Endothelial cell of umbilical vein (primary cell): ENCODE measurements at regions not wholly inside any gene's neighbourhood (a gene's known extent, or its start where the extent isn't known, plus 50 kb on each side); places are given as distances from the start of the nearest gene placed in this dataset.

Source experiments
- BruUV-seq: library from RNA; stranded (reverse); fragments of 400-500 nt; replicated peaks from 2 replicates; lab custom pipeline; 2021; lab: Mats Ljungman, UMichigan
- CTCF ChIA-PET: fragments of 300-600, 350-600 bp; sonication (Branson Sonifier 250); formaldehyde crosslinking; loops from one replicate; lab custom pipeline; 2021; ENCODE audit warnings: antibody characterized with exemption, inconsistent platforms; lab: Charles Lee
- POLR2A ChIA-PET: fragments of 300-600, 350-600 bp; sonication (Branson Sonifier 250); formaldehyde crosslinking; loops from one replicate; lab custom pipeline; 2021; ENCODE audit warnings: antibody characterized with exemption, inconsistent platforms; lab: Charles Lee
- DNase-seq: peaks from one replicate; pipeline ENCODE4 v3.0.0-alpha.2; 2011; ENCODE audit warnings: low read depth, low spot score
- FAIRE-seq: peaks from 2 replicates; lab custom pipeline; 2011; peaks lifted over from hg19 to GRCh38; lab: Jason Lieb, UNC
- H2AFZ ChIP-seq: 2 replicates; pipeline ENCODE4 v1.6.0; 2012; ENCODE audit warnings: low read depth, low read length, control low read depth, inconsistent platforms
- H3K27ac ChIP-seq: 2 replicates; pipeline ENCODE4 v1.5.1; 2011; ENCODE audit warnings: low read depth, mild to moderate bottlenecking, control low read depth, low read length, moderate library complexity; ENCODE audit not compliant: insufficient read depth
- H3K27me3 ChIP-seq, 2 experiments: 2 replicates each; pipeline versions ENCODE4 v1.6.0 to v1.6.1; 2011; ENCODE audit warnings: low read length in 2 of 2, mixed read lengths in 1 of 2; ENCODE audit not compliant: control insufficient read depth in 2 of 2, insufficient read depth in 2 of 2
- H3K36me3 ChIP-seq, 2 experiments: 2 replicates in 1 of 2; 3 replicates in 1 of 2; pipeline ENCODE4 v1.5.1; 2011; ENCODE audit warnings: low read length in 2 of 2, mild to moderate bottlenecking in 1 of 2, moderate library complexity in 1 of 2; ENCODE audit not compliant: control insufficient read depth in 2 of 2, insufficient read depth in 2 of 2; ENCODE audit errors: extremely low read depth in 1 of 2
- H3K4me1 ChIP-seq: 3 replicates; pipeline ENCODE4 v1.5.1; 2011; ENCODE audit warnings: mild to moderate bottlenecking, low read length; ENCODE audit not compliant: control insufficient read depth, insufficient read depth; ENCODE audit errors: extremely low read depth
- H3K4me2 ChIP-seq: 2 replicates; pipeline ENCODE4 v1.6.1; 2011; ENCODE audit warnings: low read length, control low read depth, mixed read lengths; ENCODE audit not compliant: insufficient read depth
- H3K4me3 ChIP-seq, 3 experiments: fragments of 200-600 bp in 1 of 3; sonication (generic), shearing (Covaris generic) in 1 of 3; replicated peaks in 1 of 3; 2 replicates each; pipeline ENCODE4 v1.5.1; 2011 to 2016; ENCODE audit warnings: control low read depth in 3 of 3, low read length in 3 of 3, mild to moderate bottlenecking in 2 of 3, inconsistent platforms in 1 of 3, low read depth in 1 of 3, moderate library complexity in 1 of 3; ENCODE audit not compliant: insufficient read depth in 1 of 3
- H3K79me2 ChIP-seq: 2 replicates; pipeline ENCODE4 v1.6.0; 2012; ENCODE audit warnings: low read length, inconsistent platforms; ENCODE audit not compliant: control insufficient read depth, insufficient read depth
- H3K9ac ChIP-seq: replicated peaks from 2 replicates; pipeline ENCODE3; 2011; ENCODE audit warnings: low read length, control low read depth; ENCODE audit not compliant: insufficient read depth; ENCODE audit errors: extremely low read depth
- H3K9me1 ChIP-seq: replicated peaks from 3 replicates; pipeline ENCODE4 v1.6.0; 2011; ENCODE audit warnings: mild to moderate bottlenecking, low read length; ENCODE audit not compliant: control insufficient read depth, insufficient read depth; ENCODE audit errors: extremely low read depth
- H3K9me3 ChIP-seq: replicated peaks from 2 replicates; pipeline ENCODE4 v1.5.1; 2012; ENCODE audit warnings: low read length, inconsistent platforms; ENCODE audit not compliant: control insufficient read depth, insufficient read depth
- H4K20me1 ChIP-seq: replicated peaks from 2 replicates; pipeline ENCODE3; 2011; ENCODE audit warnings: mild to moderate bottlenecking, low read length; ENCODE audit not compliant: control insufficient read depth, insufficient read depth; ENCODE audit errors: extremely low read depth
- EZH2 ChIP-seq: IDR thresholded peaks from 2 replicates; pipeline ENCODE4 v1.6.1; 2012; ENCODE audit warnings: borderline replicate concordance, low read depth, mild to moderate bottlenecking, moderate library complexity, low read length, inconsistent platforms; ENCODE audit not compliant: severe bottlenecking
- FOS ChIP-seq: IDR thresholded peaks from 2 replicates; pipeline ENCODE4 v1.6.1; 2011; ENCODE audit warnings: mild to moderate bottlenecking, low read length, moderate library complexity, borderline replicate concordance; ENCODE audit not compliant: insufficient read depth
- GATA2 ChIP-seq: IDR thresholded peaks from 2 replicates; pipeline ENCODE4 v1.7.0; 2011; ENCODE audit warnings: low read depth, mild to moderate bottlenecking, moderate library complexity, mixed read lengths, low read length; ENCODE audit not compliant: insufficient read length, insufficient read depth
- JUN ChIP-seq: IDR thresholded peaks from 2 replicates; pipeline ENCODE4 v1.6.1; 2011; ENCODE audit warnings: borderline replicate concordance, low read depth; ENCODE audit not compliant: insufficient read length, insufficient read depth
- MYC ChIP-seq: IDR thresholded peaks from one replicate; pipeline ENCODE4 v1.6.1; 2011; ENCODE audit warnings: mild to moderate bottlenecking, low read depth, low read length
- POLR2A ChIP-seq: IDR thresholded peaks from 2 replicates; pipeline ENCODE4 v1.6.1; 2012; ENCODE audit warnings: low read depth, mild to moderate bottlenecking, control low read depth, low read length
- POLR2AphosphoS5 ChIP-seq: IDR thresholded peaks from 2 replicates; pipeline ENCODE4 v1.6.1; 2012; ENCODE audit warnings: low read depth, mild to moderate bottlenecking, control low read depth, low read length, moderate library complexity; ENCODE audit not compliant: insufficient read depth
- dilution Hi-C: fragments of 300-500 bp; cut with MboI; formaldehyde crosslinking; loops from one replicate; pipeline ENCODE4 v1.15.0; 2019; ENCODE audit warnings: low sequenced_read_pairs; ENCODE audit not compliant: extremely low pct_ligation_motif_present
- intact Hi-C: fragments of 100-400 bp; cut with micrococcal nuclease; formaldehyde crosslinking; loops from one replicate; pipeline ENCODE4 v1.10.0; 2022
- TF ChIP-seq, protein P1 (sequence below): IDR thresholded peaks from 2 replicates; pipeline ENCODE4 v1.6.1; 2011; ENCODE audit not compliant: insufficient read depth, insufficient read length
- TF ChIP-seq, protein P2 (sequence below), 2 donors: IDR thresholded peaks; 1 replicate in 1 of 2; 2 replicates in 1 of 2; pipeline ENCODE4 v1.5.1; 2011; ENCODE audit warnings: low read length in 2 of 2, mild to moderate bottlenecking in 2 of 2, moderate library complexity in 2 of 2, control low read depth in 1 of 2, inconsistent platforms in 1 of 2, low read depth in 1 of 2; ENCODE audit not compliant: insufficient read depth in 1 of 2; ENCODE audit errors: extremely low read depth in 1 of 2

DNA sequence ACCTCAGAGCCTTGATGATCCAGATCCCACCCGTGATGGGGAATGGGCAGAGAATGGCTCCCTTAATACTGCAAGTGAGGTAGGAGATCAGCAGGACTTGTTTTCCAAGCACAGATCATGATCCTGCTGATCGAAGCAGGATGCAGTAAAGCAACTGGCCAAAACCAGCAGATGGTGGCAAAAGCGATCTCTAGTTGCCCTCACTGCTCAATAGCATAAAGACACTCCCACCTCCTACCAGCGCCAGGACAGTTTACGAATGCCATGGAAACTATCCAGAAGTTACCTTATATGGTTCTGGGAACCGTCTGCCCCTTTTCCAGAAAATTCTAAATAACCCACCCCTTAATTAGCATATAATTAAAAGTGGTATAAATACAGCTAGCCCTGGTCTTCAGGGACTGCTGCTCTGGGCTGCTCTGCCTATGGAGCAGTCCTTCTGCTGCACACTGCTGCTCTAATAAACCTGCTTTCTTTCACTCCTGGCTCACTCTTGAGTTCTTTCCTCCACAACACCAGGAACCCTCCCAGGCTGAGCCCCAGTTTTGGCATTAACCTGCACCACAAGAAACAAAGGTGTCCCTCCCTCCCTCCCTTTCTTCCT, 415.8 kb downstream of the PREX1 start:
- FAIRE-seq (no peak), DNase-seq (no peak)
- H3K36me3 ChIP-seq, result no peaks in the 10 kb centered on the region
- H2AFZ ChIP-seq, result no peak overlapping the region
- dilution Hi-C loops (no loop called here), intact Hi-C loops (no loop called here)
- no peak overlapping the region for H3K9ac ChIP-seq
- ChIA-PET CTCF (no interaction called here), POLR2A (no interaction called here)
- H3K79me2 ChIP-seq, result no peaks in the 10 kb centered on the region
- TF ChIP-seq POLR2AphosphoS5 (no peak), MYC (no peak), JUN (no peak), POLR2A (no peak), GATA2 (no peak), FOS (no peak), EZH2 (no peak)
- TF ChIP-seq, protein P1, sequence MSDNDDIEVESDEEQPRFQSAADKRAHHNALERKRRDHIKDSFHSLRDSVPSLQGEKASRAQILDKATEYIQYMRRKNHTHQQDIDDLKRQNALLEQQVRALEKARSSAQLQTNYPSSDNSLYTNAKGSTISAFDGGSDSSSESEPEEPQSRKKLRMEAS, result no peak
- TF ChIP-seq, protein P2, sequence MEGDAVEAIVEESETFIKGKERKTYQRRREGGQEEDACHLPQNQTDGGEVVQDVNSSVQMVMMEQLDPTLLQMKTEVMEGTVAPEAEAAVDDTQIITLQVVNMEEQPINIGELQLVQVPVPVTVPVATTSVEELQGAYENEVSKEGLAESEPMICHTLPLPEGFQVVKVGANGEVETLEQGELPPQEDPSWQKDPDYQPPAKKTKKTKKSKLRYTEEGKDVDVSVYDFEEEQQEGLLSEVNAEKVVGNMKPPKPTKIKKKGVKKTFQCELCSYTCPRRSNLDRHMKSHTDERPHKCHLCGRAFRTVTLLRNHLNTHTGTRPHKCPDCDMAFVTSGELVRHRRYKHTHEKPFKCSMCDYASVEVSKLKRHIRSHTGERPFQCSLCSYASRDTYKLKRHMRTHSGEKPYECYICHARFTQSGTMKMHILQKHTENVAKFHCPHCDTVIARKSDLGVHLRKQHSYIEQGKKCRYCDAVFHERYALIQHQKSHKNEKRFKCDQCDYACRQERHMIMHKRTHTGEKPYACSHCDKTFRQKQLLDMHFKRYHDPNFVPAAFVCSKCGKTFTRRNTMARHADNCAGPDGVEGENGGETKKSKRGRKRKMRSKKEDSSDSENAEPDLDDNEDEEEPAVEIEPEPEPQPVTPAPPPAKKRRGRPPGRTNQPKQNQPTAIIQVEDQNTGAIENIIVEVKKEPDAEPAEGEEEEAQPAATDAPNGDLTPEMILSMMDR (IDR thresholded peaks at IDR 0.05; ENCODE audit: extremely low read depth in 1 of 2, insufficient read depth in 1 of 2, low read depth in 1 of 2, low read length in 2 of 2), result no peak
- H3K27me3 ChIP-seq, result peaks cover 1 to 5% of the 10 kb centered on the region in 2 experiments
- H3K27ac ChIP-seq, result no peak overlapping the region
- BruUV-seq, result no TSS peak
- H4K20me1 ChIP-seq, result no peaks in the 10 kb centered on the region
- no peaks in the 10 kb centered on the region for H3K9me3 ChIP-seq
- no peaks in the 10 kb centered on the region for H3K9me1 ChIP-seq
- no peaks in the 10 kb centered on the region for H3K4me1 ChIP-seq
- H3K4me2 ChIP-seq, result no peak overlapping the region
- H3K4me3 ChIP-seq, result no peak overlapping the region
